Upper lobe of left lung (tissue), 4 donors: ENCODE measurements at regions not wholly inside any gene's neighbourhood (a gene's known extent, or its start where the extent isn't known, plus 50 kb on each side); places are given as distances from the start of the nearest gene placed in this dataset.

Experiments used
- CTCF ChIP-seq, 6 experiments: fragments of 450-650 bp in 4 of 6; fragments of 200-600 bp in 2 of 6; sonication (generic) in 2 of 6; IDR thresholded peaks; one replicate each; pipeline ENCODE4 v1.5.1; 2016 to 2019; ENCODE audit warnings: antibody characterized with exemption in 6 of 6
- POLR2A ChIP-seq, 4 donors: fragments of 450-650 bp; IDR thresholded peaks; one replicate each; pipeline ENCODE4 v1.5.1; 2016 to 2017; ENCODE audit warnings: antibody characterized with exemption in 4 of 4, mild to moderate bottlenecking in 2 of 4

GRCh38 chr10:24149640-24150039 is 59.3 kb upstream of the KIAA1217 start:
- TF ChIP-seq CTCF (IDR thresholded peaks at IDR 0.05) (no peak), POLR2A (IDR thresholded peaks at IDR 0.05) (no peak)
